MM.1S (cell line): ENCODE measurements at regions not wholly inside any gene's neighbourhood (a gene's known extent, or its start where the extent isn't known, plus 50 kb on each side); places are given as distances from the start of the nearest gene placed in this dataset.

Source experiments
- DNase-seq: peaks from one replicate; pipeline ENCODE4 v3.0.0-alpha.2; 2015
- H2AFZ ChIP-seq: fragments of 300-600 bp; sonication (generic); 2 replicates; pipeline ENCODE4 v1.6.0; 2016; ENCODE audit warnings: antibody characterized with exemption, low read length
- H3F3A ChIP-seq: fragments of 300-600 bp; sonication (generic); 2 replicates; pipeline ENCODE4 v1.6.1; 2016; ENCODE audit warnings: mild to moderate bottlenecking, antibody characterized with exemption, low read length, moderate library complexity, mixed read lengths; ENCODE audit not compliant: insufficient read depth
- H3K27ac ChIP-seq: fragments of 300-600 bp; sonication (generic); 2 replicates; pipeline ENCODE4 v1.5.1; 2016; ENCODE audit warnings: mild to moderate bottlenecking, low read length
- H3K27me3 ChIP-seq: fragments of 300-600 bp; sonication (generic); replicated peaks from 2 replicates; pipeline ENCODE4 v1.6.0; 2016; ENCODE audit warnings: low read length; ENCODE audit not compliant: insufficient read depth
- H3K36me3 ChIP-seq: fragments of 300-600 bp; sonication (generic); replicated peaks from 2 replicates; pipeline ENCODE4 v1.6.1; 2016; ENCODE audit warnings: mild to moderate bottlenecking, low read length, mixed read lengths; ENCODE audit not compliant: insufficient read depth
- H3K4me1 ChIP-seq: fragments of 300-600 bp; sonication (generic); 2 replicates; pipeline ENCODE4 v1.6.1; 2016; ENCODE audit warnings: low read length, mixed read lengths
- H3K4me2 ChIP-seq: fragments of 300-600 bp; sonication (generic); 2 replicates; pipeline ENCODE4 v1.6.0; 2016; ENCODE audit warnings: low read depth, low read length
- H3K4me3 ChIP-seq: fragments of 300-600 bp; sonication (generic); 2 replicates; pipeline ENCODE4 v1.5.1; 2016; ENCODE audit warnings: low read length, mixed read lengths
- H3K79me2 ChIP-seq: fragments of 300-600 bp; sonication (generic); 2 replicates; pipeline ENCODE4 v1.6.1; 2016; ENCODE audit warnings: mixed run types, low read length, mixed read lengths
- H3K9ac ChIP-seq: fragments of 300-600 bp; sonication (generic); 2 replicates; pipeline ENCODE4 v1.6.1; 2016; ENCODE audit warnings: low read length, mixed read lengths
- H3K9me2 ChIP-seq: fragments of 300-600 bp; sonication (generic); replicated peaks from 2 replicates; pipeline ENCODE4 v1.6.1; 2016; ENCODE audit warnings: mild to moderate bottlenecking, low read length, mixed read lengths; ENCODE audit not compliant: insufficient read depth
- H3K9me3 ChIP-seq: fragments of 300-600 bp; sonication (generic); replicated peaks from 2 replicates; pipeline ENCODE4 v1.6.1; 2016; ENCODE audit warnings: mild to moderate bottlenecking, low read length, mixed read lengths; ENCODE audit not compliant: insufficient read depth
- H4K20me1 ChIP-seq: fragments of 300-600 bp; sonication (generic); 2 replicates; pipeline ENCODE4 v1.6.1; 2016; ENCODE audit warnings: mild to moderate bottlenecking, low read length, moderate library complexity, mixed read lengths; ENCODE audit not compliant: insufficient read depth
- EZH2 ChIP-seq: fragments of 300-600 bp; sonication (generic); optimal IDR thresholded peaks from 2 replicates; pipeline ENCODE3; 2017; ENCODE audit warnings: low read depth, mild to moderate bottlenecking, antibody characterized with exemption, low read length, mixed read lengths
- EZH2phosphoT487 ChIP-seq: fragments of 300-600 bp; sonication (generic); IDR thresholded peaks from 2 replicates; pipeline ENCODE4 v1.6.1; 2018; ENCODE audit warnings: antibody characterized with exemption, low read length
- TF ChIP-seq, protein P1 (sequence below): fragments of 300-600 bp; sonication (generic); IDR thresholded peaks from 2 replicates; pipeline ENCODE4 v1.5.1; 2016; ENCODE audit warnings: antibody characterized with exemption, low read length, mixed read lengths

DNA sequence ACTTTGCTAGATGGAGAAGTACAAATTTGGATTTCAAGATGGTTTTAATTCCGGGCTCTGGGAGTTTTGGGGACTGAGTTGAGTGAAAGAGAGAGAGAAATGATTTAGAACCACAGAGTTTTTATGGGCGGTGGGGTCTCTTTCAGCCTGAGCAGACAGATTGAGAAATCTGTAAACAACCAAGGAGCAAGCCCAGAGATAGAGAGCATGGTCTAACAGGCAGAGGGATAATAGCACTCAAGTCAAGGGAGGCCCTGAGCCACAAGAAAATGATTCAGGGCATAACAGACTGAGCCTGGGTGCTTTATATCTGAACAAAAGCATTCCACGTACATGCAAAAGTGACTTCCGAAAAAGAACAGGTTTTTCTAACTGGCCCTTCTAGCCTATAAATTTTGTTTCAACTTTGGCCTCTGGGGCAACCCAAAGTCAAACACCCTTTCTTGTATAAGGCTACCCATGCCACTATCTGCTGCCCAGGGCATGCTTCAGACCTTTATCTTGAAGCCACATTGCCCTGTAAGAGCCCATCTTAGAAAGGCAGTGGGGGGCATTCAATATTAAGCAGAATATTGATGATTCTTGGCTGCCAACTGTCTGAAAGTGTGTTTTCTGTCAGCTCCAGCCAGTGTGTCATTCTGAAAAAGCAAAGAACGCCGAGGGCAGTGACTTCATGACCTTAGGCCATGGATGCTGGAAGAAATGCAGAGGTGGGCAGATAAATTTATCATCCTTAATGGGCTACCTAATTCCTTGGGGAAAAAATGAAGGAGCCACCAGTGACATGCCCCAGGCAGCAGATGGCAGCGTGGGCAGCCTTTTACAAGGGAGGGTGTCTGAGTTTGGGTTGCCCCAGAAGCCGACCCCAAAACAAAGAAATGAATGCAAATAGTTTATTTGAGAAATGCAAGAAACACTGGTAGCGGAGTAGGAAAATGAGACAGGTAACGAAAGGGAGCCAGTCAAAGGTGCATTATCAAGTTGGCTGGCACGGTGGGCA is 637.6 kb downstream of the MID1IP1 start:
- H3K27ac ChIP-seq, result no peak overlapping the region
- no peak overlapping the region for H3K4me2 ChIP-seq
- peaks cover 27% of the 10 kb centered on the region for H3K4me1 ChIP-seq
- TF ChIP-seq EZH2, result no peak
- TF ChIP-seq, protein P1, sequence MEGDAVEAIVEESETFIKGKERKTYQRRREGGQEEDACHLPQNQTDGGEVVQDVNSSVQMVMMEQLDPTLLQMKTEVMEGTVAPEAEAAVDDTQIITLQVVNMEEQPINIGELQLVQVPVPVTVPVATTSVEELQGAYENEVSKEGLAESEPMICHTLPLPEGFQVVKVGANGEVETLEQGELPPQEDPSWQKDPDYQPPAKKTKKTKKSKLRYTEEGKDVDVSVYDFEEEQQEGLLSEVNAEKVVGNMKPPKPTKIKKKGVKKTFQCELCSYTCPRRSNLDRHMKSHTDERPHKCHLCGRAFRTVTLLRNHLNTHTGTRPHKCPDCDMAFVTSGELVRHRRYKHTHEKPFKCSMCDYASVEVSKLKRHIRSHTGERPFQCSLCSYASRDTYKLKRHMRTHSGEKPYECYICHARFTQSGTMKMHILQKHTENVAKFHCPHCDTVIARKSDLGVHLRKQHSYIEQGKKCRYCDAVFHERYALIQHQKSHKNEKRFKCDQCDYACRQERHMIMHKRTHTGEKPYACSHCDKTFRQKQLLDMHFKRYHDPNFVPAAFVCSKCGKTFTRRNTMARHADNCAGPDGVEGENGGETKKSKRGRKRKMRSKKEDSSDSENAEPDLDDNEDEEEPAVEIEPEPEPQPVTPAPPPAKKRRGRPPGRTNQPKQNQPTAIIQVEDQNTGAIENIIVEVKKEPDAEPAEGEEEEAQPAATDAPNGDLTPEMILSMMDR, result no peak
- no peak for TF ChIP-seq EZH2phosphoT487
- no peak overlapping the region for H2AFZ ChIP-seq
- no peaks in the 10 kb centered on the region for H3K36me3 ChIP-seq
- no peaks in the 10 kb centered on the region for H3K9me3 ChIP-seq
- H3K9ac ChIP-seq, result no peak overlapping the region
- peaks cover 9% of the 10 kb centered on the region for H3F3A ChIP-seq
- no peaks in the 10 kb centered on the region for H3K9me2 ChIP-seq
- H3K4me3 ChIP-seq, result no peak overlapping the region
- no peaks in the 10 kb centered on the region for H4K20me1 ChIP-seq
- H3K27me3 ChIP-seq, result no peaks in the 10 kb centered on the region
- DNase-seq, result no peak
- no peaks in the 10 kb centered on the region for H3K79me2 ChIP-seq

- peak; percentile 75 for DNase-seq
These were observed 638.9 kb downstream of the MID1IP1 start for GRCh38 chrX:39439906-39440798.

DNA sequence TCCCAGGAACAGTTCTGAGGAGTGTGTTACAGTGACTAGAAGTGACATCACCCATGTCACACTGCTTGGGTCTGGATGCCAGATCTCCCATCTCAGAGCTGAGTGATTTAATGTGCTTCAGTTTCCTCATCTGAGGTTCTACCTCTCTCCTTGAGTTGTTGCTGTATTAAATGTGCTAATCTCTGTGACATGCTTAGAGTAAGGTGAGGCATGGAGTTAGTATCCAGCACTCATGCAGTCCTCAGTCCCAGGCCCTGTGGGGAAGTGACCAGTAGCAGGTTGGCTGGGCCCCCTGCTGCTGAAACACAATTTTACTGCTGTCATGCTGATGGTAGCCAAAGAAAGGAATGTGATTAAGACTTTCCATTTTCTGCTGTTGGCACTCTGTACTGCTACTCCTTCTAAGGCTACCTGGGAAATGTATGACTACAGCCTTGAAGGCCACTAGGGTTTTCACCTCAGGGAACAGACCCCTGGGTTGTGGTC is 639.6 kb downstream of the MID1IP1 start:
- Histone ChIP-seq H3K9ac (peak overlapping the region; percentile 73), H3K27me3 (no peaks in the 10 kb centered on the region), H3K4me2 (peak overlapping the region; percentile 79), H3K9me3 (no peaks in the 10 kb centered on the region), H3F3A (peaks cover 9% of the 10 kb centered on the region), H3K36me3 (no peaks in the 10 kb centered on the region), H2AFZ (peak overlapping the region; percentile 84), H3K4me1 (peaks cover 27% of the 10 kb centered on the region), H3K79me2 (no peaks in the 10 kb centered on the region), H3K27ac (peak overlapping the region; percentile 95), H3K4me3 (peak overlapping the region; percentile 48), H3K9me2 (no peaks in the 10 kb centered on the region), H4K20me1 (no peaks in the 10 kb centered on the region)
- TF ChIP-seq, protein P1, result peak; percentile 33
- TF ChIP-seq EZH2 (no peak), EZH2phosphoT487 (no peak)
- DNase-seq, result peak; percentile 45

More at GRCh38 chrX:39439906-39440798, 638.9 kb downstream of the MID1IP1 start:
- TF ChIP-seq, protein P1, result no peak
- TF ChIP-seq EZH2, result no peak
- H3K4me1 ChIP-seq, result peaks cover 27% of the 10 kb centered on the region
- H3F3A ChIP-seq, result peaks cover 9% of the 10 kb centered on the region
- H2AFZ ChIP-seq, result peak overlapping the region; percentile 84
- H3K9me3 ChIP-seq, result no peaks in the 10 kb centered on the region
- H3K9ac ChIP-seq, result peak overlapping the region; percentile 73
- H3K4me2 ChIP-seq, result peak overlapping the region; percentile 79
- H3K27ac ChIP-seq, result peak overlapping the region; percentile 95
- no peaks in the 10 kb centered on the region for H3K36me3 ChIP-seq
- H3K4me3 ChIP-seq, result peak overlapping the region; percentile 48
- H4K20me1 ChIP-seq, result no peaks in the 10 kb centered on the region
- H3K79me2 ChIP-seq, result no peaks in the 10 kb centered on the region
- H3K27me3 ChIP-seq, result no peaks in the 10 kb centered on the region
- H3K9me2 ChIP-seq, result no peaks in the 10 kb centered on the region
